GM18505 (cell line): ENCODE measurements at regions not wholly inside any gene's neighbourhood (a gene's known extent, or its start where the extent isn't known, plus 50 kb on each side); places are given as distances from the start of the nearest gene placed in this dataset.
"Not testable (repeated sequence)": the region's sequence is repeated elsewhere in the genome, so short reads cannot be mapped to it uniquely, and the experiment has no call there.

Source experiments
- ATAC-seq: cut with Tn5 transposase; IDR thresholded peaks from one replicate; pipeline ENCODE4 v1.9.1; 2021; ENCODE audit not compliant: unreplicated experiment
- POLR2A ChIP-seq: IDR thresholded peaks from 4 replicates; pipeline ENCODE4 v1.6.1; 2011; ENCODE audit warnings: borderline replicate concordance; ENCODE audit not compliant: insufficient read depth, insufficient read length; ENCODE audit errors: extremely low read depth

- no peak for TF ChIP-seq POLR2A
- no peak for ATAC-seq
Measured at GRCh38 chr9:115794921-115795475, 358.6 kb upstream of the PAPPA start.

- ATAC-seq, result no peak
- TF ChIP-seq POLR2A, result no peak
Measured at GRCh38 chr9:115799734-115800133, 353.9 kb upstream of the PAPPA start.

- ATAC-seq, result no peak
- TF ChIP-seq POLR2A, result no peak
Measured at GRCh38 chr9:115804206-115804605, 349.4 kb upstream of the PAPPA start.

- ATAC-seq, result no peak
- TF ChIP-seq POLR2A, result no peak
Measured at GRCh38 chr9:115808108-115808507, 345.5 kb upstream of the PAPPA start.

GRCh38 chr9:115808695-115809094 lies 344.9 kb upstream of the PAPPA start:
- ATAC-seq, result no peak
- TF ChIP-seq POLR2A, result no peak

GRCh38 chr9:115810166-115810565 lies 343.4 kb upstream of the PAPPA start:
- ATAC-seq, result no peak
- no peak for TF ChIP-seq POLR2A

GRCh38 chr9:115814081-115814480 lies 339.5 kb upstream of the PAPPA start:
- no peak for ATAC-seq
- TF ChIP-seq POLR2A, result no peak

GRCh38 chr9:115815786-115816185 lies 337.8 kb upstream of the PAPPA start:
- no peak for TF ChIP-seq POLR2A
- ATAC-seq, result no peak

GRCh38 chr9:115818651-115819050 lies 334.9 kb upstream of the PAPPA start:
- ATAC-seq, result not testable (repeated sequence)

- no peak for ATAC-seq
- no peak for TF ChIP-seq POLR2A
Measured at GRCh38 chr9:115832031-115832430, 321.6 kb upstream of the PAPPA start.

- TF ChIP-seq POLR2A, result no peak
- no peak for ATAC-seq
Measured at GRCh38 chr9:115837618-115838017, 316.0 kb upstream of the PAPPA start.

- ATAC-seq, result no peak
- no peak for TF ChIP-seq POLR2A
Measured at GRCh38 chr9:115838417-115838816, 315.2 kb upstream of the PAPPA start.

- ATAC-seq, result not testable (repeated sequence)
Measured at GRCh38 chr9:115844433-115844832, 309.2 kb upstream of the PAPPA start.

GRCh38 chr9:115845648-115846312 lies 307.8 kb upstream of the PAPPA start:
- TF ChIP-seq POLR2A, result no peak
- ATAC-seq, result no peak

GRCh38 chr9:115847216-115847615 lies 306.4 kb upstream of the PAPPA start:
- ATAC-seq, result no peak
- no peak for TF ChIP-seq POLR2A

GRCh38 chr9:115849679-115850412 lies 303.7 kb upstream of the PAPPA start:
- no peak for TF ChIP-seq POLR2A
- no peak for ATAC-seq
